Activated CD4-positive, alpha-beta T cell treated with anti-CD3 and anti-CD28 coated beads, Interleukin-2, Interleukin-4, amounts not matched to agents 100 ng/mL and 50 ng/mL, durations not matched to agents 16 hours and 8 hours (primary cell): ENCODE measurements at regions not wholly inside any gene's neighbourhood (a gene's known extent, or its start where the extent isn't known, plus 50 kb on each side); places are given as distances from the start of the nearest gene placed in this dataset.

Source experiments
- DNase-seq: peaks from one replicate; pipeline ENCODE4 v3.0.0-alpha.2; 2020; ENCODE audit warnings: low spot score

- DNase-seq: no peak
Observed at GRCh38 chr5:138665261-138665660, 88.0 kb upstream of the CTNNA1 start.

- DNase-seq: no peak
Observed at GRCh38 chr5:138664276-138664943, 88.8 kb upstream of the CTNNA1 start.

- no peak for DNase-seq
Observed at GRCh38 chr5:138663561-138663960, 88.4 kb upstream of the HSPA9 start.

GRCh38 chr5:138663009-138663408, 87.8 kb upstream of the HSPA9 start:
- peak; percentile 15 for DNase-seq

- DNase-seq: no peak
Observed at GRCh38 chr5:138662599-138662998, 87.4 kb upstream of the HSPA9 start.

- DNase-seq: no peak
Observed at GRCh38 chr5:138661991-138662434, 86.8 kb upstream of the HSPA9 start.

GRCh38 chr5:138661291-138661960, 86.2 kb upstream of the HSPA9 start:
- DNase-seq: no peak

GRCh38 chr5:138660051-138660572, 84.9 kb upstream of the HSPA9 start:
- DNase-seq: no peak

GRCh38 chr5:138659561-138659960, 84.4 kb upstream of the HSPA9 start:
- no peak for DNase-seq

GRCh38 chr5:138659121-138659520, 83.9 kb upstream of the HSPA9 start:
- DNase-seq: no peak

GRCh38 chr5:138658676-138659075, 83.5 kb upstream of the HSPA9 start:
- no peak for DNase-seq

GRCh38 chr5:138657360-138657759, 82.2 kb upstream of the HSPA9 start:
- DNase-seq: no peak

GRCh38 chr5:138656916-138657315, 81.7 kb upstream of the HSPA9 start:
- no peak for DNase-seq

- DNase-seq: no peak
Observed at GRCh38 chr5:138655530-138656190, 80.5 kb upstream of the HSPA9 start.

- DNase-seq: peak; percentile 80
Observed at GRCh38 chr5:138654281-138654867, 79.2 kb upstream of the HSPA9 start.

- no peak for DNase-seq
Observed at GRCh38 chr5:138653502-138653901, 78.3 kb upstream of the HSPA9 start.

- no peak for DNase-seq
Observed at GRCh38 chr5:138651767-138652117, 76.5 kb upstream of the HSPA9 start.

- no peak for DNase-seq
Observed at GRCh38 chr5:138651058-138651766, 76.0 kb upstream of the HSPA9 start.

- no peak for DNase-seq
Observed at GRCh38 chr5:138650196-138650595, 75.0 kb upstream of the HSPA9 start.

- DNase-seq: no peak
Observed at GRCh38 chr5:138649775-138650174, 74.6 kb upstream of the HSPA9 start.

- DNase-seq: no peak
Observed at GRCh38 chr5:138649316-138649720, 74.1 kb upstream of the HSPA9 start.

- no peak for DNase-seq
Observed at GRCh38 chr5:138648841-138649240, 73.6 kb upstream of the HSPA9 start.
